ENCODE measurements at regions not wholly inside any gene's neighbourhood (a gene's known extent, or its start where the extent isn't known, plus 50 kb on each side); places are given as distances from the start of the nearest gene placed in this dataset.
A peak's percentile ranks its signal among the peaks of the same experiment; 100 is the strongest.

GRCh38 chr1:56401191-56401590 is 178.2 kb downstream of the PLPP3 start:
- H3K4me3 ChIP-seq, result no peak overlapping the region
- ChIA-PET SMC1A (ENCODE audit: uncharacterized antibody, unreplicated experiment) (interaction anchor here (0.5 to 14.2 kb wide), 11 partner anchors 7 to 186 kb away, joined by 3 to 154 read pairs (median 4); partner anchors contain the start of gene PLPP3), RAD21 (ENCODE audit: unreplicated experiment) (interaction anchor here (1.2 kb wide), 1 partner anchor 178 kb away, joined by 3 read pairs; the partner anchor contains the start of gene PLPP3), CTCF (interaction anchor here (1.0 to 12.9 kb wide), 2 partner anchors 71 to 178 kb away, joined by 3 to 257 read pairs; partner anchors contain the start of gene PLPP3), POLR2A (interaction anchor here (0.7 to 0.8 kb wide), 2 partner anchors 9 to 61 kb away, joined by 3 read pairs; no protein-coding TSS in a partner anchor)
- no peaks in the 10 kb centered on the region for H3K79me2 ChIP-seq (ENCODE audit: control insufficient read depth, insufficient read depth, low read length)
- ATAC-seq, result peak; percentile 71
- whole genome bisulfite sequencing (ENCODE audit: insufficient coverage, insufficient replicate concordance, low lambda C conversion rate, missing lambda C conversion rate), result 7% methylated on average over 1 of the region's 1 CpG
- H3K9me3 ChIP-seq (replicated peaks; ENCODE audit: control insufficient read depth, insufficient read depth, low read length), result no peaks in the 10 kb centered on the region
- no peaks in the 10 kb centered on the region for H3K4me1 ChIP-seq (ENCODE audit: control insufficient read depth, insufficient read depth, low read length)
- in situ Hi-C loops (cut with MboI) (no loop called here), intact Hi-C loops (cut with micrococcal nuclease; ENCODE audit: unreplicated experiment) (no loop called here)
- H2AFZ ChIP-seq (ENCODE audit: control insufficient read depth, low read depth, low read length), result no peak overlapping the region
- FAIRE-seq, result no peak
- DNase-seq (ENCODE audit: low read depth, low spot score), result no peak
- H3K36me3 ChIP-seq (ENCODE audit: control insufficient read depth in 2 of 2, insufficient read depth in 2 of 2, low read length in 1 of 2), result no peaks in the 10 kb centered on the region
- no peaks in the 10 kb centered on the region for H3K27me3 ChIP-seq (replicated peaks in 1 of 2; ENCODE audit: control insufficient read depth in 2 of 2, insufficient read depth in 2 of 2, low read length in 1 of 2)
- H3K4me2 ChIP-seq (ENCODE audit: control insufficient read depth, insufficient read depth), result no peak overlapping the region
- no peak overlapping the region for H3K9ac ChIP-seq (ENCODE audit: control insufficient read depth, insufficient read depth, low read length)
- TF ChIP-seq ZZZ3 (IDR thresholded peaks at IDR 0.05; ENCODE audit: control insufficient read depth, insufficient read length, low read depth) (no peak), MEF2B (IDR thresholded peaks at IDR 0.05; ENCODE audit: partially characterized antibody, poor library complexity, severe bottlenecking) (no peak), TAF1 (IDR thresholded peaks at IDR 0.05; ENCODE audit: borderline replicate concordance, low read depth, low read length) (no peak), NKRF (conservative IDR thresholded peaks at IDR 0.05) (no peak), RCOR1 (conservative IDR thresholded peaks at IDR 0.05; ENCODE audit: low read depth, low read length) (no peak), HCFC1 (IDR thresholded peaks at IDR 0.05; ENCODE audit: low read length) (no peak), TARDBP (IDR thresholded peaks at IDR 0.05; ENCODE audit: borderline replicate concordance) (no peak), NR2F1 (conservative IDR thresholded peaks at IDR 0.05) (no peak), YY1 (IDR thresholded peaks at IDR 0.05; ENCODE audit: low read depth, low read length) (no peak), SRF (IDR thresholded peaks at IDR 0.05; ENCODE audit: low read depth in 2 of 2, low read length in 2 of 2) (no peak)
- TF ChIP-seq, protein P1, sequence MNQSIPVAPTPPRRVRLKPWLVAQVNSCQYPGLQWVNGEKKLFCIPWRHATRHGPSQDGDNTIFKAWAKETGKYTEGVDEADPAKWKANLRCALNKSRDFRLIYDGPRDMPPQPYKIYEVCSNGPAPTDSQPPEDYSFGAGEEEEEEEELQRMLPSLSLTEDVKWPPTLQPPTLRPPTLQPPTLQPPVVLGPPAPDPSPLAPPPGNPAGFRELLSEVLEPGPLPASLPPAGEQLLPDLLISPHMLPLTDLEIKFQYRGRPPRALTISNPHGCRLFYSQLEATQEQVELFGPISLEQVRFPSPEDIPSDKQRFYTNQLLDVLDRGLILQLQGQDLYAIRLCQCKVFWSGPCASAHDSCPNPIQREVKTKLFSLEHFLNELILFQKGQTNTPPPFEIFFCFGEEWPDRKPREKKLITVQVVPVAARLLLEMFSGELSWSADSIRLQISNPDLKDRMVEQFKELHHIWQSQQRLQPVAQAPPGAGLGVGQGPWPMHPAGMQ (IDR thresholded peaks at IDR 0.05; ENCODE audit: borderline replicate concordance), result no peak
- TF ChIP-seq, protein P2, sequence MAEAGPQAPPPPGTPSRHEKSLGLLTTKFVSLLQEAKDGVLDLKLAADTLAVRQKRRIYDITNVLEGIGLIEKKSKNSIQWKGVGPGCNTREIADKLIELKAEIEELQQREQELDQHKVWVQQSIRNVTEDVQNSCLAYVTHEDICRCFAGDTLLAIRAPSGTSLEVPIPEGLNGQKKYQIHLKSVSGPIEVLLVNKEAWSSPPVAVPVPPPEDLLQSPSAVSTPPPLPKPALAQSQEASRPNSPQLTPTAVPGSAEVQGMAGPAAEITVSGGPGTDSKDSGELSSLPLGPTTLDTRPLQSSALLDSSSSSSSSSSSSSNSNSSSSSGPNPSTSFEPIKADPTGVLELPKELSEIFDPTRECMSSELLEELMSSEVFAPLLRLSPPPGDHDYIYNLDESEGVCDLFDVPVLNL (IDR thresholded peaks at IDR 0.05; ENCODE audit: low read depth, low read length), result no peak
- no peaks in the 10 kb centered on the region for H4K20me1 ChIP-seq (ENCODE audit: control insufficient read depth, insufficient read depth)
- H3K27ac ChIP-seq (ENCODE audit: control insufficient read depth, insufficient read depth), result no peak overlapping the region
- no TSS peak for BruUV-seq (replicated peaks)
